GM23338 (cell line): ENCODE measurements at regions not wholly inside any gene's neighbourhood (a gene's known extent, or its start where the extent isn't known, plus 50 kb on each side); places are given as distances from the start of the nearest gene placed in this dataset.

Experiments used
- ATAC-seq: fragments of 200-7000 bp; cut with Tn5 transposase; 3 replicates; pipeline ENCODE4 v1.9.1; 2020
- DNase-seq: peaks from one replicate; pipeline ENCODE4 v3.0.0-alpha.2; 2015; ENCODE audit warnings: low spot score
- H2AFZ ChIP-seq: fragments of 200-600 bp; sonication (generic); 2 replicates; pipeline ENCODE4 v1.8.0; 2016; ENCODE audit warnings: antibody characterized with exemption, mild to moderate bottlenecking, moderate library complexity
- H3F3A ChIP-seq: fragments of 200-600 bp; sonication (generic); replicated peaks from 2 replicates; pipeline ENCODE4 v1.8.0; 2017; ENCODE audit warnings: antibody characterized with exemption, mixed run types, low read depth
- H3K27ac ChIP-seq: fragments of 200-600 bp; sonication (generic); 2 replicates; pipeline ENCODE4 v1.6.1; 2016; ENCODE audit warnings: low read depth
- H3K27me3 ChIP-seq: fragments of 200-600 bp; sonication (generic); 2 replicates; pipeline ENCODE4 v1.8.0; 2016; ENCODE audit warnings: mild to moderate bottlenecking, mixed run types, moderate library complexity; ENCODE audit not compliant: insufficient read depth
- H3K36me3 ChIP-seq: fragments of 200-600 bp; sonication (generic); 2 replicates; pipeline ENCODE4 v1.8.0; 2016; ENCODE audit warnings: mild to moderate bottlenecking; ENCODE audit not compliant: insufficient read depth
- H3K4me1 ChIP-seq: fragments of 200-600 bp; sonication (generic); 2 replicates; pipeline ENCODE4 v1.8.0; 2016; ENCODE audit warnings: mild to moderate bottlenecking, moderate library complexity; ENCODE audit not compliant: insufficient read depth
- H3K4me2 ChIP-seq: fragments of 200-600 bp; sonication (generic); 2 replicates; pipeline ENCODE4 v1.7.1; 2017; ENCODE audit warnings: mixed run types
- H3K4me3 ChIP-seq: fragments of 200-600 bp; sonication (generic); 2 replicates; pipeline ENCODE4 v1.6.1; 2016; ENCODE audit warnings: mixed run types
- H3K79me2 ChIP-seq: fragments of 200-600 bp; sonication (generic); replicated peaks from 2 replicates; pipeline ENCODE4 v1.8.0; 2017; ENCODE audit warnings: mild to moderate bottlenecking; ENCODE audit not compliant: insufficient read depth
- H3K9me2 ChIP-seq: fragments of 200-600 bp; sonication (generic); 2 replicates; pipeline ENCODE4 v1.8.0; 2017; ENCODE audit not compliant: insufficient read depth
- H4K20me1 ChIP-seq: fragments of 200-600 bp; sonication (generic); replicated peaks from 2 replicates; pipeline ENCODE4 v1.8.0; 2017; ENCODE audit warnings: mild to moderate bottlenecking; ENCODE audit not compliant: insufficient read depth
- H3K27ac Mint-ChIP-seq: 2 replicates; pipeline ENCODE4 v1.8.0; 2020; ENCODE audit warnings: inconsistent platforms, mild to moderate bottlenecking, moderate library complexity, mixed read lengths
- H3K27me3 Mint-ChIP-seq: 3 replicates; pipeline ENCODE4 v1.8.0; 2022; ENCODE audit warnings: low read depth, mild to moderate bottlenecking, moderate library complexity, mixed read lengths, inconsistent platforms; ENCODE audit not compliant: insufficient read depth, poor library complexity
- H3K36me3 Mint-ChIP-seq: 3 replicates; pipeline ENCODE4 v1.8.0; 2021; ENCODE audit warnings: low read depth, mild to moderate bottlenecking, inconsistent platforms, moderate library complexity, mixed read lengths
- H3K4me1 Mint-ChIP-seq: 3 replicates; pipeline ENCODE4 v1.8.0; 2020; ENCODE audit warnings: mild to moderate bottlenecking, inconsistent platforms, mixed read lengths
- H3K4me3 Mint-ChIP-seq: 3 replicates; pipeline ENCODE4 v1.8.0; 2021; ENCODE audit warnings: moderate library complexity, mild to moderate bottlenecking, inconsistent platforms, mixed read lengths
- H3K9me3 Mint-ChIP-seq: 3 replicates; pipeline ENCODE4 v1.8.0; 2020; ENCODE audit warnings: moderate library complexity, mild to moderate bottlenecking, inconsistent platforms, mixed read lengths
- EZH2phosphoT487 ChIP-seq: fragments of 200-600 bp; sonication (generic); IDR thresholded peaks from one replicate; pipeline ENCODE4 v1.8.1; 2018; ENCODE audit warnings: antibody characterized with exemption; ENCODE audit not compliant: unreplicated experiment
- POLR2AphosphoS5 ChIP-seq: IDR thresholded peaks from 2 replicates; pipeline ENCODE4 v1.6.1; 2016; ENCODE audit warnings: antibody characterized with exemption, low read depth
- ZNF114 ChIP-seq: fragments of 250-450 bp; sonication (Bioruptor Pico); IDR thresholded peaks from 2 replicates; pipeline ENCODE4 v1.5.0; 2020; ENCODE audit warnings: mild to moderate bottlenecking, moderate library complexity
- TF ChIP-seq, protein P1 (sequence below): IDR thresholded peaks from one replicate; pipeline ENCODE4 v1.6.1; 2018; ENCODE audit warnings: antibody characterized with exemption; ENCODE audit not compliant: unreplicated experiment
- TF ChIP-seq, protein P2 (sequence below), 2 experiments: fragments of 200-600 bp in 1 of 2; sonication (generic) in 1 of 2; conservative IDR thresholded peaks; 2 replicates each; pipeline versions ENCODE4 v1.5.1 to v1.6.1; 2016 to 2017; ENCODE audit warnings: antibody characterized with exemption in 2 of 2, low read depth in 2 of 2, mild to moderate bottlenecking in 2 of 2, moderate library complexity in 1 of 2
- TF ChIP-seq, protein P3 (sequence below): fragments of 250-450 bp; sonication (Bioruptor Pico); IDR thresholded peaks from 2 replicates; pipeline ENCODE4 v1.5.0; 2020; ENCODE audit warnings: mild to moderate bottlenecking, moderate library complexity

DNA sequence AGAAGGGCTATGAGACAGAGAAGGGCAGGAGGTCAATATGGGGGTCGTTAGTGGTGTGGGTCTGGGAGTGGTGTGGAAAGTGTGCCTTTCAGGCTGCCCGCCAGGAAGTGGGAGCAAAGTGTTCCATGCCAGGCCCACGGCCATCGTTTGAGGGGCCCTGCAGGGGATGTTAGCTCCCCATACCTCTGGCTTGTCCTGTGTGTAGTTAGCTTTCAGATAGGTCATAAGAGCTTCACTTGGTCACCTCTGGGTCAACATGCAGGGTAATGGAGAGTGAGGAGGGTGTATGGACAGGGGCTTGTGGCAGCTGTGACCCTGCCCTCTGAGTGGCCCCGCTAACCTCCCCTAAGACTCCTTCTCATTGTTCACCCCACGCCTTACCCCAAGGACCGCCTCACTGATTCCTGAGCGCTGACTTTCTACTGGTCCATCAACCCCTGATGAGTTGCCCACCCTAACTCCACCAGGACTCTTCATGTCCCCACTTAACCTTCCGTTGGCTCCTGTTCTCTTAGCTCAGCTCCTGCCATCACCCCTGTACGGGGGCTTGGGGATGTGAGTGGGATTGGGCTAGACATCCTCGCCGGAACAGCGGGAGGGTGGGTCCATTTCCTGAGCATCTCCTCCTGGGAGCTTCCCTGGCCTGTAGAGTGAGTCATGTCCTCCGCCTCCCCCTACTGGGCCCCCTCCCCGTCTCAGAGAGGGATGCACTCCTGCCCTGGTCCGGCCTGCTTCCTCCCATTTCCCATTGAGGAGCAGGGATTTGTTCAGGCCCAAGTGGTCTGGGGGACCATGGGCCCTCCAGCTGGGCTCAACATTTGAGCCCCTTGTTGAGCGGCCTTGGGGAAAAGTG is 125.7 kb downstream of the FGF18 start:
- Mint-ChIP-seq H3K27me3 (peaks cover 12% of the 10 kb centered on the region), H3K27ac (no peak overlapping the region), H3K36me3 (no peaks in the 10 kb centered on the region), H3K9me3 (no peaks in the 10 kb centered on the region; the same call in 2 of the 3 replicates), H3K4me1 (peaks cover 7% of the 10 kb centered on the region), H3K4me3 (no peak overlapping the region)
- H3K27ac ChIP-seq = no peak overlapping the region
- ATAC-seq (no peak; the same call in 2 of the 3 replicates), DNase-seq (no peak)
- H3K4me3 ChIP-seq = no peak overlapping the region
- no peaks in the 10 kb centered on the region for H3K27me3 ChIP-seq
- peaks cover 3% of the 10 kb centered on the region; the same call in 1 of the 2 replicates for H3K4me1 ChIP-seq
- no peak overlapping the region for H3K4me2 ChIP-seq
- TF ChIP-seq EZH2phosphoT487 (no peak), POLR2AphosphoS5 (no peak)
- no peaks in the 10 kb centered on the region for H4K20me1 ChIP-seq
- H3F3A ChIP-seq = no peaks in the 10 kb centered on the region
- no peaks in the 10 kb centered on the region for H3K9me2 ChIP-seq
- no peaks in the 10 kb centered on the region for H3K36me3 ChIP-seq
- H2AFZ ChIP-seq = no peak overlapping the region
- H3K79me2 ChIP-seq = no peaks in the 10 kb centered on the region

DNA sequence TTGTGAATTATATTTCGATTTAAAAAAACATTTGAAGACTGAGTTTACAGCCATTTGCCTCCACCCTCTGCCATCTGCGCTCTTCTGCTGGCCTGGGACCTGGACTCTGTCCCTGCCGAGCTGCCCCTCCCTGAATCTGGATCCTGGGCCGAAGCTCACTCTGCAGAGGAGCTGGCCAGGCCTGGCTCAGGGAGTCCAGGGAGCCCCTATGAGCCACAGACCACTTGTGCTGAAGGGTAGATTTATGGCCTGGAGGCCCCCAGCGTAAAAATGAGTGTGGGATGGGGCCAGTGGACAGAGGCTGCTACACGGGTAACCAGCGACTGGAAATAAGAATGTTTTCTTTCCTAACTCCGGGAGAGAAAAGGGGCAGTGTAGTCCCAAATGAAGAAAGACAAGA is 129.8 kb downstream of the FGF18 start:
- H3F3A ChIP-seq = no peaks in the 10 kb centered on the region
- Mint-ChIP-seq H3K27me3 (peaks cover 8% of the 10 kb centered on the region), H3K36me3 (no peaks in the 10 kb centered on the region), H3K4me1 (peaks cover 7% of the 10 kb centered on the region), H3K27ac (no peak overlapping the region), H3K9me3 (0 out of 3 replicates have a peak, but pooled peaks cover 11% of the 10 kb centered on the region), H3K4me3 (no peak overlapping the region)
- H3K27ac ChIP-seq = no peak overlapping the region
- no peak overlapping the region for H3K4me2 ChIP-seq
- no peaks in the 10 kb centered on the region for H3K9me2 ChIP-seq
- no peak for DNase-seq
- H3K4me3 ChIP-seq = no peak overlapping the region
- no peaks in the 10 kb centered on the region for H3K36me3 ChIP-seq
- no peaks in the 10 kb centered on the region for H3K79me2 ChIP-seq
- H3K27me3 ChIP-seq = no peaks in the 10 kb centered on the region
- no peaks in the 10 kb centered on the region for H4K20me1 ChIP-seq
- TF ChIP-seq, protein P1, sequence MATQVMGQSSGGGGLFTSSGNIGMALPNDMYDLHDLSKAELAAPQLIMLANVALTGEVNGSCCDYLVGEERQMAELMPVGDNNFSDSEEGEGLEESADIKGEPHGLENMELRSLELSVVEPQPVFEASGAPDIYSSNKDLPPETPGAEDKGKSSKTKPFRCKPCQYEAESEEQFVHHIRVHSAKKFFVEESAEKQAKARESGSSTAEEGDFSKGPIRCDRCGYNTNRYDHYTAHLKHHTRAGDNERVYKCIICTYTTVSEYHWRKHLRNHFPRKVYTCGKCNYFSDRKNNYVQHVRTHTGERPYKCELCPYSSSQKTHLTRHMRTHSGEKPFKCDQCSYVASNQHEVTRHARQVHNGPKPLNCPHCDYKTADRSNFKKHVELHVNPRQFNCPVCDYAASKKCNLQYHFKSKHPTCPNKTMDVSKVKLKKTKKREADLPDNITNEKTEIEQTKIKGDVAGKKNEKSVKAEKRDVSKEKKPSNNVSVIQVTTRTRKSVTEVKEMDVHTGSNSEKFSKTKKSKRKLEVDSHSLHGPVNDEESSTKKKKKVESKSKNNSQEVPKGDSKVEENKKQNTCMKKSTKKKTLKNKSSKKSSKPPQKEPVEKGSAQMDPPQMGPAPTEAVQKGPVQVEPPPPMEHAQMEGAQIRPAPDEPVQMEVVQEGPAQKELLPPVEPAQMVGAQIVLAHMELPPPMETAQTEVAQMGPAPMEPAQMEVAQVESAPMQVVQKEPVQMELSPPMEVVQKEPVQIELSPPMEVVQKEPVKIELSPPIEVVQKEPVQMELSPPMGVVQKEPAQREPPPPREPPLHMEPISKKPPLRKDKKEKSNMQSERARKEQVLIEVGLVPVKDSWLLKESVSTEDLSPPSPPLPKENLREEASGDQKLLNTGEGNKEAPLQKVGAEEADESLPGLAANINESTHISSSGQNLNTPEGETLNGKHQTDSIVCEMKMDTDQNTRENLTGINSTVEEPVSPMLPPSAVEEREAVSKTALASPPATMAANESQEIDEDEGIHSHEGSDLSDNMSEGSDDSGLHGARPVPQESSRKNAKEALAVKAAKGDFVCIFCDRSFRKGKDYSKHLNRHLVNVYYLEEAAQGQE = no peak
- no peak for TF ChIP-seq ZNF114 (CRISPR knock-in tag)
- TF ChIP-seq, protein P2, sequence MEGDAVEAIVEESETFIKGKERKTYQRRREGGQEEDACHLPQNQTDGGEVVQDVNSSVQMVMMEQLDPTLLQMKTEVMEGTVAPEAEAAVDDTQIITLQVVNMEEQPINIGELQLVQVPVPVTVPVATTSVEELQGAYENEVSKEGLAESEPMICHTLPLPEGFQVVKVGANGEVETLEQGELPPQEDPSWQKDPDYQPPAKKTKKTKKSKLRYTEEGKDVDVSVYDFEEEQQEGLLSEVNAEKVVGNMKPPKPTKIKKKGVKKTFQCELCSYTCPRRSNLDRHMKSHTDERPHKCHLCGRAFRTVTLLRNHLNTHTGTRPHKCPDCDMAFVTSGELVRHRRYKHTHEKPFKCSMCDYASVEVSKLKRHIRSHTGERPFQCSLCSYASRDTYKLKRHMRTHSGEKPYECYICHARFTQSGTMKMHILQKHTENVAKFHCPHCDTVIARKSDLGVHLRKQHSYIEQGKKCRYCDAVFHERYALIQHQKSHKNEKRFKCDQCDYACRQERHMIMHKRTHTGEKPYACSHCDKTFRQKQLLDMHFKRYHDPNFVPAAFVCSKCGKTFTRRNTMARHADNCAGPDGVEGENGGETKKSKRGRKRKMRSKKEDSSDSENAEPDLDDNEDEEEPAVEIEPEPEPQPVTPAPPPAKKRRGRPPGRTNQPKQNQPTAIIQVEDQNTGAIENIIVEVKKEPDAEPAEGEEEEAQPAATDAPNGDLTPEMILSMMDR (conservative IDR thresholded peaks at IDR 0.05; ENCODE audit: low read depth in 2 of 2) = no peak
- TF ChIP-seq, protein P3, sequence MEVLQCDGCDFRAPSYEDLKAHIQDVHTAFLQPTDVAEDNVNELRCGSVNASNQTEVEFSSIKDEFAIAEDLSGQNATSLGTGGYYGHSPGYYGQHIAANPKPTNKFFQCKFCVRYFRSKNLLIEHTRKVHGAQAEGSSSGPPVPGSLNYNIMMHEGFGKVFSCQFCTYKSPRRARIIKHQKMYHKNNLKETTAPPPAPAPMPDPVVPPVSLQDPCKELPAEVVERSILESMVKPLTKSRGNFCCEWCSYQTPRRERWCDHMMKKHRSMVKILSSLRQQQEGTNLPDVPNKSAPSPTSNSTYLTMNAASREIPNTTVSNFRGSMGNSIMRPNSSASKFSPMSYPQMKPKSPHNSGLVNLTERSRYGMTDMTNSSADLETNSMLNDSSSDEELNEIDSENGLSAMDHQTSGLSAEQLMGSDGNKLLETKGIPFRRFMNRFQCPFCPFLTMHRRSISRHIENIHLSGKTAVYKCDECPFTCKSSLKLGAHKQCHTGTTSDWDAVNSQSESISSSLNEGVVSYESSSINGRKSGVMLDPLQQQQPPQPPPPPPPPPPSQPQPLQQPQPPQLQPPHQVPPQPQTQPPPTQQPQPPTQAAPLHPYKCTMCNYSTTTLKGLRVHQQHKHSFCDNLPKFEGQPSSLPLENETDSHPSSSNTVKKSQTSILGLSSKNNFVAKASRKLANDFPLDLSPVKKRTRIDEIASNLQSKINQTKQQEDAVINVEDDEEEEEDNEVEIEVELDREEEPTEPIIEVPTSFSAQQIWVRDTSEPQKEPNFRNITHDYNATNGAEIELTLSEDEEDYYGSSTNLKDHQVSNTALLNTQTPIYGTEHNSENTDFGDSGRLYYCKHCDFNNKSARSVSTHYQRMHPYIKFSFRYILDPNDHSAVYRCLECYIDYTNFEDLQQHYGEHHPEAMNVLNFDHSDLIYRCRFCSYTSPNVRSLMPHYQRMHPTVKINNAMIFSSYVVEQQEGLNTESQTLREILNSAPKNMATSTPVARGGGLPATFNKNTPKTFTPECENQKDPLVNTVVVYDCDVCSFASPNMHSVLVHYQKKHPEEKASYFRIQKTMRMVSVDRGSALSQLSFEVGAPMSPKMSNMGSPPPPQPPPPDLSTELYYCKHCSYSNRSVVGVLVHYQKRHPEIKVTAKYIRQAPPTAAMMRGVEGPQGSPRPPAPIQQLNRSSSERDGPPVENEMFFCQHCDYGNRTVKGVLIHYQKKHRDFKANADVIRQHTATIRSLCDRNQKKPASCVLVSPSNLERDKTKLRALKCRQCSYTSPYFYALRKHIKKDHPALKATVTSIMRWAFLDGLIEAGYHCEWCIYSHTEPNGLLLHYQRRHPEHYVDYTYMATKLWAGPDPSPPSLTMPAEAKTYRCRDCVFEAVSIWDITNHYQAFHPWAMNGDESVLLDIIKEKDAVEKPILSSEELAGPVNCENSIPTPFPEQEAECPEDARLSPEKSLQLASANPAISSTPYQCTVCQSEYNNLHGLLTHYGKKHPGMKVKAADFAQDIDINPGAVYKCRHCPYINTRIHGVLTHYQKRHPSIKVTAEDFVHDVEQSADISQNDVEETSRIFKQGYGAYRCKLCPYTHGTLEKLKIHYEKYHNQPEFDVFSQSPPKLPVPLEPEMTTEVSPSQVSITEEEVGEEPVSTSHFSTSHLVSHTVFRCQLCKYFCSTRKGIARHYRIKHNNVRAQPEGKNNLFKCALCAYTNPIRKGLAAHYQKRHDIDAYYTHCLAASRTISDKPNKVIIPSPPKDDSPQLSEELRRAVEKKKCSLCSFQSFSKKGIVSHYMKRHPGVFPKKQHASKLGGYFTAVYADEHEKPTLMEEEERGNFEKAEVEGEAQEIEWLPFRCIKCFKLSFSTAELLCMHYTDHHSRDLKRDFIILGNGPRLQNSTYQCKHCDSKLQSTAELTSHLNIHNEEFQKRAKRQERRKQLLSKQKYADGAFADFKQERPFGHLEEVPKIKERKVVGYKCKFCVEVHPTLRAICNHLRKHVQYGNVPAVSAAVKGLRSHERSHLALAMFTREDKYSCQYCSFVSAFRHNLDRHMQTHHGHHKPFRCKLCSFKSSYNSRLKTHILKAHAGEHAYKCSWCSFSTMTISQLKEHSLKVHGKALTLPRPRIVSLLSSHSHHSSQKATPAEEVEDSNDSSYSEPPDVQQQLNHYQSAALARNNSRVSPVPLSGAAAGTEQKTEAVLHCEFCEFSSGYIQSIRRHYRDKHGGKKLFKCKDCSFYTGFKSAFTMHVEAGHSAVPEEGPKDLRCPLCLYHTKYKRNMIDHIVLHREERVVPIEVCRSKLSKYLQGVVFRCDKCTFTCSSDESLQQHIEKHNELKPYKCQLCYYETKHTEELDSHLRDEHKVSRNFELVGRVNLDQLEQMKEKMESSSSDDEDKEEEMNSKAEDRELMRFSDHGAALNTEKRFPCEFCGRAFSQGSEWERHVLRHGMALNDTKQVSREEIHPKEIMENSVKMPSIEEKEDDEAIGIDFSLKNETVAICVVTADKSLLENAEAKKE (CRISPR knock-in tag) = no peak
- peaks cover 3% of the 10 kb centered on the region; the same call in 1 of the 2 replicates for H3K4me1 ChIP-seq
- H2AFZ ChIP-seq = no peak overlapping the region
- ATAC-seq = no peak
